PC-9 (cell line): ENCODE measurements at regions not wholly inside any gene's neighbourhood (a gene's known extent, or its start where the extent isn't known, plus 50 kb on each side); places are given as distances from the start of the nearest gene placed in this dataset.

ENCODE experiments used
- BruUV-seq: library from RNA; stranded (reverse); fragments of 400-500 nt; replicated peaks from 2 replicates; lab custom pipeline; 2021; lab: Mats Ljungman, UMichigan
- CTCF ChIA-PET: fragments of 300-600 bp; sonication (Branson Sonifier 250); formaldehyde crosslinking; loops from one replicate; lab custom pipeline; 2022; ENCODE audit warnings: antibody characterized with exemption; lab: Charles Lee
- POLR2A ChIA-PET: fragments of 300-600 bp; sonication (Branson Sonifier 250); formaldehyde crosslinking; loops from one replicate; lab custom pipeline; 2022; ENCODE audit warnings: antibody characterized with exemption; ENCODE audit not compliant: unreplicated experiment; lab: Charles Lee
- DNase-seq, 2 experiments: peaks; one replicate each; pipeline versions ENCODE4 v3.0.0 to v3.0.0-alpha.2; 2015 to 2022; ENCODE audit warnings: mixed read lengths in 1 of 2
- H2AFZ ChIP-seq: fragments of 200-600 bp; sonication (generic); 2 replicates; pipeline ENCODE4 v1.8.1; 2017; ENCODE audit warnings: antibody characterized with exemption
- H3F3A ChIP-seq: fragments of 200-600 bp; sonication (generic); 2 replicates; pipeline ENCODE4 v1.8.1; 2017; ENCODE audit warnings: antibody characterized with exemption, mild to moderate bottlenecking, low read depth; ENCODE audit not compliant: insufficient read depth
- H3K27ac ChIP-seq: fragments of 200-600 bp; sonication (generic); 2 replicates; pipeline ENCODE4 v1.6.1; 2016; ENCODE audit warnings: mixed run types
- H3K27me3 ChIP-seq: fragments of 200-600 bp; sonication (generic); 2 replicates; pipeline ENCODE4 v1.6.1; 2016; ENCODE audit warnings: low read depth, mixed run types; ENCODE audit not compliant: insufficient read depth
- H3K36me3 ChIP-seq: fragments of 200-600 bp; sonication (generic); 2 replicates; pipeline ENCODE4 v1.6.1; 2016; ENCODE audit warnings: low read depth, mixed run types
- H3K4me1 ChIP-seq: fragments of 200-600 bp; sonication (generic); replicated peaks from 2 replicates; pipeline ENCODE4 v1.6.1; 2016; ENCODE audit warnings: mixed run types; ENCODE audit not compliant: insufficient read depth
- H3K4me2 ChIP-seq: fragments of 200-600 bp; sonication (generic); 2 replicates; pipeline ENCODE4 v1.6.1; 2017; ENCODE audit warnings: mixed run types
- H3K4me3 ChIP-seq: fragments of 200-600 bp; sonication (generic); 2 replicates; pipeline ENCODE4 v1.6.1; 2016; ENCODE audit warnings: mixed run types
- H3K79me2 ChIP-seq: fragments of 200-600 bp; sonication (generic); 2 replicates; pipeline ENCODE4 v1.6.1; 2017; ENCODE audit warnings: low read depth, mixed run types
- H3K9me2 ChIP-seq: fragments of 200-600 bp; sonication (generic); 2 replicates; pipeline ENCODE4 v1.8.1; 2017; ENCODE audit warnings: mild to moderate bottlenecking; ENCODE audit not compliant: insufficient read depth
- H3K9me3 ChIP-seq: fragments of 200-600 bp; sonication (generic); 2 replicates; pipeline ENCODE4 v1.8.1; 2016; ENCODE audit warnings: low read depth; ENCODE audit not compliant: insufficient read depth
- H4K20me1 ChIP-seq: fragments of 200-600 bp; sonication (generic); 2 replicates; pipeline ENCODE4 v1.8.1; 2017; ENCODE audit not compliant: insufficient read depth
- EZH2 ChIP-seq: fragments of 200-600 bp; sonication (generic); IDR thresholded peaks from 2 replicates; pipeline ENCODE4 v1.8.0; 2017; ENCODE audit warnings: antibody characterized with exemption, low read depth
- intact Hi-C: fragments of 100-400 bp; cut with micrococcal nuclease; formaldehyde crosslinking; loops from one replicate; pipeline ENCODE4 v1.10.0; 2022; ENCODE audit not compliant: unreplicated experiment
- TF ChIP-seq, protein P1 (sequence below): fragments of 200-600 bp; sonication (generic); conservative IDR thresholded peaks from 2 replicates; pipeline ENCODE4 v1.6.1; 2017; ENCODE audit warnings: mixed run types, antibody characterized with exemption, mild to moderate bottlenecking, moderate library complexity

DNA sequence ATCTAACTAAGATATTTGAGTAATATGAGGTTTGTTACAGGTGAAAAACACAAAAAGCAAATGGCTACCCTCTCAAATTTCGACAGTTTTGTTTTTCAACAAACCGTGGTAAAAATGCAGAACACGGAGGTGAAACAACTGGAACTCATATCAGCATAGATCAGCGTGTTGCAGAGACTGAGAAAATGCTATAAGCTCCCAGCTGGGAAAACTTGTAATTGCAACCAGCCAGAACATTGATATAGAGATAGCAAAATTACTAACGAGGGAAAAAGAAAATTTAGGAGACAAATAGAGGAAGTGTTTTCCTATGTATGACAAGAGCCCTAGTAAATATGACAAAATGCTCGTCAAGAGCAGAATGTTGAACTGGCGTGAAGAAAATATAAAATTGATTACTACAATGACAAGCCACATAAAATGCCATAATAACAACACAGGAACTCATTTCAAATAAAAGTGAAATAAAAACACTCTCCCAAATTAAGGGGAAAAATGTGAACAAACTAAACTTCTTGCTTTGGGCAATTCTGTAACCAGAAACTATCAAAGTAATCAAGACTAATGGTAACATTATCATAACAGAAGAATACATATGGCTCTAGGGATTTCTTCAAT, 1989.8 kb downstream of the EFNA5 start:
- Histone ChIP-seq H3K36me3 (no peaks in the 10 kb centered on the region), H3K4me1 (no peaks in the 10 kb centered on the region), H3K27ac (no peak overlapping the region), H4K20me1 (no peaks in the 10 kb centered on the region), H3K27me3 (no peaks in the 10 kb centered on the region), H3K79me2 (no peaks in the 10 kb centered on the region), H3F3A (no peaks in the 10 kb centered on the region), H3K4me2 (no peak overlapping the region), H3K4me3 (no peak overlapping the region), H2AFZ (peak overlapping the region; percentile 79), H3K9me2 (0 out of 2 replicates have a peak, but pooled peaks cover 4% of the 10 kb centered on the region), H3K9me3 (no peaks in the 10 kb centered on the region)
- POLR2A ChIA-PET, result no interaction called here
- BruUV-seq, result no TSS peak
- no peak for DNase-seq
- intact Hi-C loops, result no loop called here
- TF ChIP-seq, protein P1, sequence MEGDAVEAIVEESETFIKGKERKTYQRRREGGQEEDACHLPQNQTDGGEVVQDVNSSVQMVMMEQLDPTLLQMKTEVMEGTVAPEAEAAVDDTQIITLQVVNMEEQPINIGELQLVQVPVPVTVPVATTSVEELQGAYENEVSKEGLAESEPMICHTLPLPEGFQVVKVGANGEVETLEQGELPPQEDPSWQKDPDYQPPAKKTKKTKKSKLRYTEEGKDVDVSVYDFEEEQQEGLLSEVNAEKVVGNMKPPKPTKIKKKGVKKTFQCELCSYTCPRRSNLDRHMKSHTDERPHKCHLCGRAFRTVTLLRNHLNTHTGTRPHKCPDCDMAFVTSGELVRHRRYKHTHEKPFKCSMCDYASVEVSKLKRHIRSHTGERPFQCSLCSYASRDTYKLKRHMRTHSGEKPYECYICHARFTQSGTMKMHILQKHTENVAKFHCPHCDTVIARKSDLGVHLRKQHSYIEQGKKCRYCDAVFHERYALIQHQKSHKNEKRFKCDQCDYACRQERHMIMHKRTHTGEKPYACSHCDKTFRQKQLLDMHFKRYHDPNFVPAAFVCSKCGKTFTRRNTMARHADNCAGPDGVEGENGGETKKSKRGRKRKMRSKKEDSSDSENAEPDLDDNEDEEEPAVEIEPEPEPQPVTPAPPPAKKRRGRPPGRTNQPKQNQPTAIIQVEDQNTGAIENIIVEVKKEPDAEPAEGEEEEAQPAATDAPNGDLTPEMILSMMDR, result no peak
- TF ChIP-seq EZH2, result no peak
- CTCF ChIA-PET, result no interaction called here

DNA sequence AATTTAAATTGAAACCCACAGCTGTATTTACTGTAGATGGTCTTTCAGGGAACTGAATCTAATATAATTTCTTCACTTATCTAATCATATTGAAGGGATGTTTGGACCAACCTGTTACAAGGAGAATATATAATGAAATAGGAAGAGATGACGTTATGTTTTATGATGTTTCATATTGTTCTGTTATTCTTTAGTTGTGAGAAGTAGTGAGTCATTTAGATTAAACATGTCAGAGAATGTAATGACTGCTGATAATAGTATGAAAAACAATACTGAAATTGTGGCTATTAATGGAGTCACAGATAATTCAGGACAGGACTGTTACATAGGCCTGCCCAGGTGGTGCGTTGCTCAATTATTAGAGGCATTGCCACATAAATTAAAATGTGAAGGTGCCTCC, 1993.4 kb downstream of the EFNA5 start:
- DNase-seq, result no peak
- TF ChIP-seq, protein P1, result no peak
- no peak for TF ChIP-seq EZH2
- Histone ChIP-seq H3K27ac (no peak overlapping the region), H3K4me2 (no peak overlapping the region), H3K4me1 (no peaks in the 10 kb centered on the region), H3K9me3 (no peaks in the 10 kb centered on the region), H3K36me3 (no peaks in the 10 kb centered on the region), H3K9me2 (peaks cover 9% of the 10 kb centered on the region; the same call in 1 of the 2 replicates), H3K27me3 (no peaks in the 10 kb centered on the region), H3K79me2 (no peaks in the 10 kb centered on the region), H3K4me3 (no peak overlapping the region), H3F3A (no peaks in the 10 kb centered on the region), H4K20me1 (no peaks in the 10 kb centered on the region), H2AFZ (no peak overlapping the region; the same call in 1 of the 2 replicates)
- intact Hi-C loops, result no loop called here
- no TSS peak for BruUV-seq
- ChIA-PET POLR2A (no interaction called here), CTCF (no interaction called here)

DNA sequence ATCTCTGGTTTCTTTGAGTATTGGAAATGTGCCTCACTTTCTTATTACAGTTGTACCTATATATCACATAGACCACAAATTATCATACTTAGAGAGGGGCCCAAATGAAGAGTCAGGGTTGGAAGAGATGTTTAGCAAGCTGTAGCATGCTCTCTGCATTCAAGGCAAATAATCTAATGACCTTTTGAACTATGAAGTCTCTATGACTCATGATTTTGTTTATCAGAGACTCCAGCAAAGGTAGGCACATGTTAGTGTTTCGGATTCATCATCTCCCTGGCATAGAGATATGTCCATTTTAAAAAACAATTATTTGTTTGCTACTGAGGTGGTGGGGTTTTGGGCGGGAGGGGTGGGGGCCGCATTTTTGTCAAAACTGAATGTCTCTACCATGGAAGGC, 2000.1 kb downstream of the EFNA5 start:
- Histone ChIP-seq H3K4me2 (no peak overlapping the region), H3K27ac (no peak overlapping the region), H4K20me1 (no peaks in the 10 kb centered on the region), H3K27me3 (no peaks in the 10 kb centered on the region), H3K4me3 (no peak overlapping the region), H3K9me3 (no peaks in the 10 kb centered on the region; the same call in 1 of the 2 replicates), H3F3A (no peaks in the 10 kb centered on the region), H3K36me3 (no peaks in the 10 kb centered on the region), H3K4me1 (no peaks in the 10 kb centered on the region), H2AFZ (no peak overlapping the region), H3K79me2 (no peaks in the 10 kb centered on the region), H3K9me2 (peaks cover 3% of the 10 kb centered on the region; the same call in 1 of the 2 replicates)
- TF ChIP-seq, protein P1, result no peak
- no peak for TF ChIP-seq EZH2
- DNase-seq, result no peak
- ChIA-PET POLR2A (no interaction called here), CTCF (no interaction called here)
- intact Hi-C loops, result no loop called here
- no TSS peak for BruUV-seq
